ENCODE measurements at regions not wholly inside any gene's neighbourhood (a gene's known extent, or its start where the extent isn't known, plus 50 kb on each side); places are given as distances from the start of the nearest gene placed in this dataset.

DNA sequence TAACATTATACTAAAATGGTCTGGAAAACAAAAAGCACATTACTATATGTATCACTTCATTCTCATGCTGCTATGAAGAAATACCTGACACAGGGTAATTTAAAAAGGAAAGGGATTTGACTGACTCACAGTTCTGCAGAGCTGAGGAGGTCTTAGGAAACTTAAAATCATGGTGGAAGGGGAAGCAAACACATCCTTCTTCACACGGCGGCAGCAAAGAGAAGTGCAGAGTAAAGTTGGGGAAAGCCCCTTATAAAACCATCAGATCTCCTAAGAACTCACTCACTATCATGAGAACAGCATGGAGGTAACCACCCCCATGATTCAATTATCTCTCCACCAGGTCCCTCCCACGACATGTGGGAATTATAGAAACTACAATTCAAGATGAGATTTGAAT lies 60.0 kb downstream of the FAM181B start:
- TF ChIP-seq, protein P1, sequence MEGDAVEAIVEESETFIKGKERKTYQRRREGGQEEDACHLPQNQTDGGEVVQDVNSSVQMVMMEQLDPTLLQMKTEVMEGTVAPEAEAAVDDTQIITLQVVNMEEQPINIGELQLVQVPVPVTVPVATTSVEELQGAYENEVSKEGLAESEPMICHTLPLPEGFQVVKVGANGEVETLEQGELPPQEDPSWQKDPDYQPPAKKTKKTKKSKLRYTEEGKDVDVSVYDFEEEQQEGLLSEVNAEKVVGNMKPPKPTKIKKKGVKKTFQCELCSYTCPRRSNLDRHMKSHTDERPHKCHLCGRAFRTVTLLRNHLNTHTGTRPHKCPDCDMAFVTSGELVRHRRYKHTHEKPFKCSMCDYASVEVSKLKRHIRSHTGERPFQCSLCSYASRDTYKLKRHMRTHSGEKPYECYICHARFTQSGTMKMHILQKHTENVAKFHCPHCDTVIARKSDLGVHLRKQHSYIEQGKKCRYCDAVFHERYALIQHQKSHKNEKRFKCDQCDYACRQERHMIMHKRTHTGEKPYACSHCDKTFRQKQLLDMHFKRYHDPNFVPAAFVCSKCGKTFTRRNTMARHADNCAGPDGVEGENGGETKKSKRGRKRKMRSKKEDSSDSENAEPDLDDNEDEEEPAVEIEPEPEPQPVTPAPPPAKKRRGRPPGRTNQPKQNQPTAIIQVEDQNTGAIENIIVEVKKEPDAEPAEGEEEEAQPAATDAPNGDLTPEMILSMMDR (IDR thresholded peaks at IDR 0.05) = no peak
- TF ChIP-seq POLR2A (IDR thresholded peaks at IDR 0.05) = no peak
- TF ChIP-seq POLR2AphosphoS5 (IDR thresholded peaks at IDR 0.05) = no peak
- TF ChIP-seq EP300 (IDR thresholded peaks at IDR 0.05) = no peak
